HFF-Myc (cell line): ENCODE measurements at regions not wholly inside any gene's neighbourhood (a gene's known extent, or its start where the extent isn't known, plus 50 kb on each side); places are given as distances from the start of the nearest gene placed in this dataset.

ENCODE experiments used
- DNase-seq: peaks from one replicate; pipeline ENCODE4 v3.0.0-alpha.2; 2011; ENCODE audit warnings: low read depth; ENCODE audit errors: extremely low read depth
- H3K4me3 ChIP-seq: replicated peaks from 2 replicates; pipeline ENCODE4 v1.5.1; 2011; ENCODE audit warnings: low read depth, mild to moderate bottlenecking, control low read depth, low read length
- CTCF ChIP-seq: IDR thresholded peaks from 2 replicates; pipeline ENCODE4 v1.5.1; 2012; ENCODE audit warnings: mild to moderate bottlenecking, low read depth, low read length, control low read depth; ENCODE audit errors: missing control alignments

GRCh38 chr1:187948170-187948794 lies 1119.5 kb downstream of the PLA2G4A start:
- no peak for DNase-seq
- H3K4me3 ChIP-seq: no peak overlapping the region
- no peak for TF ChIP-seq CTCF

DNA sequence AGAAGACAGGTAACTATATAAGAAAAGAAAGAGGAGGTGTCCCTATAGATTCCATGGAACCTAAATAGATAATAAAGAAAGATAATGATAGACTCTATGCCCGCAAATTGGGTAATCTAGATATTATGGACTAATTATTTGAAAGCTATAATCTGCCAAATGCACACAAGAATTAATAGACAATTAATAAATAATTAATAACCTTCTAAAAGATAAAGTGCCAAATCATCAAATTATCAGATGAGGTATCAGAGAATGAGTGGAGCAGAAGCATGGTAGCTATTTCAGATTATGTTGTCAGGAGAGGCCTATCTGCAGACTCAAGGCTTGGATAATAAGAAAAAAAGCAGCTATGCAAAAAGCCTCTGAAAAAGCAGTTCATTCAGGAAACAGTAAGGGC lies 1120.8 kb downstream of the PLA2G4A start:
- no peak overlapping the region for H3K4me3 ChIP-seq
- DNase-seq: no peak
- TF ChIP-seq CTCF: no peak

DNA sequence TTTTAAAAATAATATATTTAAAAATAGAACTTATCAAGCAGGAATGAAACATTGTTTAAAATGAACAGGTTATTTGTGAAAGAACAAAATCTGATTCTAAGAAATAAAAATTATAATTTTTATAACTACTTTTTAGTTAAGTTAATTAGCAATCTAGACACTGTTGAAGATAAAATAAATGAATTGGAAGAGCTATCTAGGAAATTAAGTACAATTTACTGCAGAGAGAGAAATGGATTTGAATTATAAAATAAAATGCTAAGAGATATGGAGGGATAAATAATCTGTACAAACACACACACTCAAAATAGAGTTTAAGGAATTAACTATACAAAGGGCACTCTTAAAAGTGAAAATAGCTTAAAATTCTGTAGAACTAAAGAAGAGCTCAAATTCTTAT lies 1123.1 kb downstream of the PLA2G4A start:
- no peak for DNase-seq
- no peak overlapping the region for H3K4me3 ChIP-seq
- TF ChIP-seq CTCF: no peak

DNA sequence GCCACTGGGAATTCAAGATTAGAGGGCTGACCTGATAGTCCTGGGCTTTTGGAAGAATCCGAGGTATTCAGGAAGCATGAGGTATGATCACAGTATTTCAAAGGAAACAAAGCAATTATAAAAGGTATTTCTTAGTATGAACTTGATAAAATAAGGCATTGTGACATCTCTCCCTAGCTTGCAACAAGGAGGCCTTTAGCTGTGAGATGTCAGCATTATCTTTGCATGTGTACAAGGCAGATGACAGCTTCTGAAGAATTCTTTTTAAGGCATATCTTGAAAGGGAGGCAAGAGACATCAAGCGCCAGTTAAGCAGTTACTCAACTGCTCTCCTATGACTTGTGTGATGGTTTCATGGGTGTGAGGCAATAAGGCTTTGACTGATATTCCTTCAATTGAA lies 1123.7 kb downstream of the PLA2G4A start:
- no peak overlapping the region for H3K4me3 ChIP-seq
- no peak for DNase-seq
- no peak for TF ChIP-seq CTCF

DNA sequence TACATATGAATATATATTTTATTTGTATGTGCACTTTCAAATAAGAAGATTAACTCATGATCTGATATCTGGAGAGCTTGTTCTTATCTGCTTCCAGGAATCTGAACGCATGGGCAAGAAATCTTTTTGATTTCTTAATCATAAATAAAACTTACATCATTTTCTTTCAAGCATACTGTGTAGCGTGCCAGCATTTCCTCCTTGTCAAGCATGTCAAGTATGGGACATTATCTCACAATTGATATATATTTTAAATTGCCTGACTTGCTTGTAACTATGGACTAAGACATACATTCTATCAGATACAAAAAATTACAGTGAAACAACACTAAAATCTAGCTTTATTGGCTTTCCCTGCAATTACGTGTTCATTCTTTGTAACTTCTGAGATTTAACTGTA lies 1128.2 kb downstream of the PLA2G4A start:
- no peak for TF ChIP-seq CTCF
- DNase-seq: no peak
- H3K4me3 ChIP-seq: no peak overlapping the region

GRCh38 chr1:187958207-187958606 lies 1129.5 kb downstream of the PLA2G4A start:
- TF ChIP-seq CTCF: no peak
- no peak overlapping the region for H3K4me3 ChIP-seq
- DNase-seq: no peak

DNA sequence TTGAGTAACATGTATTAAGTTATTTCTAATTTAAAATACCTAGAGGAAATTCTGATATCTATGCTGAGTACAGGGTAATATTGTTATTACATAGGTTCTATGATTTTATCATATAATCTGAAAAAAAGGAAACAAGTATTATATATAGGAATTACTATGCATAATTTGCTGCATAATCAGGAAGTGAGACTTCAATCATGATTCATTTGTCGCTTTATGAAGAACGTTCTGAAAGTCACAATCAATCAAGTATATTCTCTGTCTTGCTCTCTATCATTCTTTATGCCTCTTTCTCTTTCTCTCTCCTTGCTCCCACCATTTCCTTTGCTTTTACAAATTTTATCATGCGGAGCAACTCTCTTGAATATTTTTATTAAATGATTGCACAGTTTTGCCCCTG lies 1130.3 kb downstream of the PLA2G4A start:
- DNase-seq: no peak
- no peak overlapping the region for H3K4me3 ChIP-seq
- no peak for TF ChIP-seq CTCF
